Nucleus accumbens (tissue), 56 donors: ENCODE measurements at regions not wholly inside any gene's neighbourhood (a gene's known extent, or its start where the extent isn't known, plus 50 kb on each side); places are given as distances from the start of the nearest gene placed in this dataset.
"Not testable (repeated sequence)": the region's sequence is repeated elsewhere in the genome, so short reads cannot be mapped to it uniquely, and the experiment has no call there.

Experiments
- DNase-seq, 56 donors: peaks; one replicate each; lab custom pipeline; 2025; lab: John Stamatoyannopoulos, UW

GRCh38 chr6:120931520-120932180, 402.6 kb downstream of the TBC1D32 start:
- not testable (repeated sequence) for DNase-seq

DNA sequence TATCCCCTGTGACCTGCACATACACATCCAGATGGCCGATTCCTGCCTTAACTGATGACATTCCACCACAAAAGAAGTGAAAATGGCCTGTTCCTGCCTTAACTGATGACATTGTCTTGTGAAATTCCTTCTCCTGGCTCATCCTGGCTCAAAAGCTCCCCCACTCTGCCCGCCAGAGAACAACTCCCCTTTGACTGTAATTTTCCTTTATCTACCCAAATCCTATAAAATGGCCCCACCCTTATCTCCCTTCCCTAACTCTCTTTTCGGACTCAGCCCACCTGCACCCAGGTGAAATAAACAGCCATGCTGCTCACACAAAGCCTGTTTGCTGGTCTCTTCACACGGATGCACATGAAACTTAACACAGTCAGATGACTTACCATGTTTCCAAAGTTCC, 403.8 kb downstream of the TBC1D32 start:
- not testable (repeated sequence) for DNase-seq

DNA sequence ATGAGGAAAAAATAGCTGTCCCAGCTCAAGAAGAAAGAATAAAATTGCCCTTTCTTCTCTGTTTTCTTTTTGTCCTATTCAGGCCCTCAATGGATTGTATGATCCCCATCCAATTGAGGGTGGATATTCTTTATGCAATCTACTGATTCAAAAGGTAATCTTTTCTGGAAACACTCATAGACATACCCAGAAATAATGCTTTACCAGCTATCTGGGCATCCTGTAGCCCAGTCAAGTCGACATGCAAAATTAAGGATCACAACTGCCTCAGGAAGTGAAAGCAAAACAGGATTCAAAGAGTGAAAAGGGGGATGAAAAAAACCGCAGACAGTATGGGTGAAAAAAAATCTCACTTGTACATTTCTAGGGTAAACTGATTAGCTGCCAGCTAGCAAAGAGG, 410.1 kb downstream of the TBC1D32 start:
- DNase-seq: no peak

- no peak for DNase-seq
Observed at GRCh38 chr6:120918137-120918536, 416.1 kb downstream of the TBC1D32 start.

DNA sequence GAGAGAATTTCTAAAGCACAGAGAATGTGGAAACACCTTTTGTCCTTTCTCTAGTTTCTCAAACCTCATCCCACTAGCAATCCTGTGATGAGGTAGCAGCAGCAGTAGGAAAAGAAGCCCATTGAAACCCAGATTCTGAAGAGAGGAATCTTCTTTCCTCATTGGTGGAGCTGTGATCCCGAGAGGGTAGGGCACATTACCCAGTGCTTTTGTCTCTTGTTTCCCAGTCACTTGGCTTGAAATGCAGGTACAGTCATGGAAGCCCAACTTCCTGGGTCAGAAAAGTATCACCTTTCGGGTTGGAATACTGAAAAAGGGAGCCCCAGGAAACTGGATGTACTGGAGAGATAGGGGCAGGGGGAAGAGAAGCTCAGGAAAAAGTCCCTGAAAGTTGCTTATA, 417.4 kb downstream of the TBC1D32 start:
- no peak for DNase-seq

DNA sequence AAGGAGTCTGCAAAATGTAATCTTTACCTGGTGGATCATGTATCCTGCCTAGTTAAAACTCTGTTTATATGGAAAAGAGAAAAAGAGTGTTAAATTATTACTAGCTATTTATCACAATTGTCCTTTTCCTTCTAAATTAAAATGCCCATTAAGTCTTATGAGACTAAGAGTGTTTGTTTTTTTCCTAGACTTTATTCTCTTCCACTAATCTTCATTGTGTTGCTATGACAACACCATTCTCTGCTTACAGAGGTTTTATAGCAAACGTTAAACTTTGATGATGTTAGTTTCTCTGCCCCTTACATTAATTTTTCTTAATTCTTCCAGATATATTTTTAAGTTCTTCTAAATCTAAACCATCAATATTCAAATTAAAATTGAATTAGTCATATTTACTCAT, 420.8 kb downstream of the TBC1D32 start:
- no peak for DNase-seq

DNA sequence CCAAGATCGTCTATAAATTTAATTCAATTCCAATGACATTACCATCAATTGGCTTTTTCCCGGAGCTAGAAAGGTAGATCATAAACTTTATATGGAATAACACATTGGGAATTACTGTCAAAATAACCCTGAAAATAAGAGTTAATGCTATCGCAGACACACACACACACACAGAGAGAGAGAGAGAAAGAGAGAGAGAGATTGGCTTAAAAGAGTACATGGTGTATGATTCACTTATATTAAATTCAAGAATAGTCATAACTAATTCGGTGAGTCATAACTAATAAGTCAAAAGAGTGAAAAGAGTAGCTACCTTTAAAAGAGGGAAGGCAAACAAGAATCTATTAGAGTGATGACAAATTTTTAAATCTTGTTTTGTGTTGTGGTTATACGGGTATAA, 425.5 kb downstream of the TBC1D32 start:
- DNase-seq: no peak

- no peak for DNase-seq
Observed at GRCh38 chr6:120903836-120904235, 430.4 kb downstream of the TBC1D32 start.

GRCh38 chr6:120899932-120900331, 434.3 kb downstream of the TBC1D32 start:
- DNase-seq: no peak

DNA sequence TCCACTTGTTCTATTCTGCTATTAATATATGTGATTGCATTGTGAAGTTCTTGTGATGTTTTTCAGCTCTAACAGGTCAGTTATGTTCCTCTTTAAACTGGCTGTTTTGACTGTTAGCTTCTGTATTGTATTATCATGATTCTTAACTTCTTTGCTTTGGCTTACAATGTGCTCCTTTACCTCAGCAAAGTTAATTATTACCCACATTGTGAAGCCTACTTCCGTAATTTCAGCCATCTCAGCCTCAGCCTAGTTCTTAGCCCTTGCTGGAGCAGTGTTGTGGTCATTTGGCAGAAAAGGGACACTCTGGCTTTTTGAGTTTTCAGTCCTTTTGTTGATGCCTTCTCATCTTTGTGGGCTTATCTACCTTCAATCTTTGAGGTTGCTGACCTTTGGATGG, 440.2 kb downstream of the TBC1D32 start:
- no peak for DNase-seq

DNA sequence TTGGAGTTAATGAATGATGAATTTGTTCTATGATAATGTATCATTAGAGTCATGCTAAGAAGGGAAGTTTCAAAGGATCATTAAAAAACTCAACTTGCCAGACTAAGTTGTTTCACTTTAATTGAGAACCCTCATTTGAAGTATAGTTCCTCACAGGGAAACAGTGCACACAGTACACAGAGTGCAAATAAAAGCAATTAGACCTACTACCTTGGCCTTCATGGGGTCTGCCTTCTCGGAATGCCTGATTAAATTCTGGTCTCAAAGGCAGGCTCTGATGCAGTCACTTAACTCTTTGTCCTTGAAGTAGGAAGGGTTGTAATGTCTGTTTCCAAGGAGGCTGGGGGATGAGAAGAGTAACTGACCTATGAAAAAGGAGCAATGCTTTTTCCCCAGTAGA, 457.3 kb downstream of the TBC1D32 start:
- no peak for DNase-seq

DNA sequence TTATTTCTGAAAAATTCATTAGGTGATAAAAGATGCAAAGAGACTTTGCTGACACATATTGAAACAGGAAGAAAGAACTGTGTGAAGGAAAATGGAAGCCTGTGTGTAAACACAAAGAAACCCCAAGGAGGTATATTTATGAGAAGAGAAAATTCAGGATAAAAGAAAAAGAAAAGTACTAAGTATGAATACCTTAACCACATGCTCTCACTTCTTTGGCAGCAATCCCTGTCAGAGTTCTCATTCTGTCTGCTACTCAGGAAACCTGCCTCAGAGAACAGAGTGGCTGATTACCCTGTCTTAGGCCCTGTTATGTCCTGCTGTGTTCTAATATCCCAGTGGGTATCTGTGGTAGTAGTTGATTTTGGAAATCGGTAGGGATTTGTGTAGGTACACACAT, 457.9 kb downstream of the TBC1D32 start:
- no peak for DNase-seq

- no peak for DNase-seq
Observed at GRCh38 chr6:120875900-120876299, 458.4 kb downstream of the TBC1D32 start.

GRCh38 chr6:120874422-120874821, 459.9 kb downstream of the TBC1D32 start:
- no peak for DNase-seq

DNA sequence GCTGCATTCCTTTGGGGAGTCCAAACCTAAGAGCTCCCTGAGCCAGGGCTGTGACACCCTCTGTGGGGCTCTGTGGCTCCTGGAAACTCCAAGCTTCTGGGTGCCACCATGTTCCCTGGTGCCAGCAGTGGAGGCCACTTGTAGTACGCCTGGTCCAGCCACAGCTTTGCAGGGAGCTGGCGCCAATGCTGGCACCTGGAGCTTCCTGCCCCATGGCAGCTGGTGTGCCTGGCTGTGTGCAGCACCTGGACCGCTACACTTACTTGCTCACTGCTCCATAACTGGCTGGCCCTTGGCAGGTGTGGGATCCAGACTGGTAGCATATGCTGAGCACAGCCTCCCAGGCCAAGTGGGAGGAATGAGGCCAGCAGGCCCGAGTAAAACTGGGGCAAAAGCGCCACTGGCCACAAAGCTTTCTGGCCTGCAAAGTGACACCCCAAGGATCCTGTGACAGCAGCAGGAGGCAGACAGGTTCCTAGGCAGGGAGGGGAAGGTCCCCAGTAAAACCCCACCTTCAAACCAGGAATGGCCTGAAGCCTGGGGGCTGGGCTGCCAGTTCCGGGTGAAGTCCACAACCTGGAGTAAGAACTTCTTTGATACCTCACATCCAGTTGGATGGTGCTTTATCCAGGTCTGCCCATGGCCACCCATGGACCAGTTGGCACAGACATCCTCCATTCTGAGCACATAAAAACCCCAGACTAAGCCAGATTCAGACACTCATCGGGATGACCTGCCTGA, 461.0 kb downstream of the TBC1D32 start:
- no peak for DNase-seq

DNA sequence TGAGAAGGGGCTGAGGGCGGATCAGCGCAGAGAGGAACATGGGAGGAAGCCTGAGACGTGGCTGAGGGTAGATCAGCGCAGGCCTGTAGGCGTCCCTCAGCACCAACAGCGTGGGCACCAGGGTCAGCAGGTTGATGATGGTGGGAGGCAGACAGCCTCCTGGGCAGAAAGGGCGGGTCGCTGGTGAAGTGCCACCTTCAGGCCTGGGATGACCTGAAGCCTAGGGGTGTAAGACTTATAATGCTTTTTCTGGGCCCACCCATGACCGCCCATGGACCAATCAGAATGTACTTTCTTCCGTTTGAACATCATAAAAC, 462.1 kb downstream of the TBC1D32 start:
- DNase-seq: no peak

GRCh38 chr6:120871416-120872261, 462.6 kb downstream of the TBC1D32 start:
- no peak for DNase-seq

DNA sequence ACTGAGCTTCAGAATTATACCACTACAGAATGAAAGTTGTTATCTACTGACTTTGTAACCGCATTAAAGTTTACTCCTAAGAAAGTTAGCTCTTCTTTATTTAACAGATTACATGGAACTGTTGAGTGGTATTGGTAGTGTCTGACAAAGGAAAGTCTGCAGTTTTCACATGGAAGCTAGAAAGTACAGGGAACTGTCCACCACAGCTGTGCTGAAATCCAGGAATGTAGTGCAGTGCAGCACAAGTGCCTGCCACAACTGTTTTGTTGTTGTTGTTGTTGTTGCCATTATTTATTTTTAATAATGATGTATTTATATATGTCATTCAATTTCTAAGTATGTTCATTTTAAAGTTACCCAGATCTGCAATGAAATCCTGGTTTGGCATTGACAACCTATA, 464.9 kb downstream of the TBC1D32 start:
- no peak for DNase-seq

- DNase-seq: no peak
Observed at GRCh38 chr6:120857422-120857821, 476.9 kb downstream of the TBC1D32 start.

DNA sequence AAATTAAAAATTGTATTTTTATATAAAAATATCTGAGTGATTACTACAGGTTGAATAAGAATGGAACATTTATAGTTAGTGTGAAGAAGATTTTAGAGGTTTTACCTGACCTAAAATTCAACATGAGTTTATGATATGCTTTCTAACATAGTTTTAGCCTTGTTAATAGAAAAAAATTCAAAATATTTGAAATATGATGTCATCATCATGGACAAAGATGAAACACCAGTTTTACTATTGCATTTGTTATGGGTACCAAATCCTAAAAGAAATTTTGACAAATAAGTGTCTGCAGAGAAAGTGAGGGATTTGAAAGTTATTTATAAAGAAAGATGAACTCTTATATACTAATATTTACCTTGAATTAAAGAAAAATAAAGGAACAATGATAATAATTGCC, 479.7 kb downstream of the TBC1D32 start:
- no peak for DNase-seq

DNA sequence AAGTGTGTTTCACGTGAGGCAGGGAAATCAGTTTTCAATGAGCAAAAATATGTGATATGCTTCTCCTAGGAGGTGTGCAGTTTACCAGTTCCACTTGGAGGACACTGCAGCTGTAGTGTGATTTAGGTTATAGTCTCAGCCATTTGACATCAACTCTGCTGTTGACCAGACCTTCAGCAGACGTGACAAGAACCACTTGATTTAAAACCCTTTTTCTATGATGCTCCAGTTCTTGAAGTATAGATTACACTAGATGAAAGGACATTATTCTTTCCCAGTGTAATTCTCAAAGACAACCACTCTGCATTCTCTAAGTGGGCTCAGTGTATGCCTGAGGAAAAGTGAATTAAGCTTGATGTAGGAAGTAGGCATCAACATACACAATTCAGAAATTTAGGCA, 480.8 kb downstream of the TBC1D32 start:
- no peak for DNase-seq
